ENCODE measurements at regions not wholly inside any gene's neighbourhood (a gene's known extent, or its start where the extent isn't known, plus 50 kb on each side); places are given as distances from the start of the nearest gene placed in this dataset.
A peak's percentile ranks its signal among the peaks of the same experiment; 100 is the strongest.

DNA sequence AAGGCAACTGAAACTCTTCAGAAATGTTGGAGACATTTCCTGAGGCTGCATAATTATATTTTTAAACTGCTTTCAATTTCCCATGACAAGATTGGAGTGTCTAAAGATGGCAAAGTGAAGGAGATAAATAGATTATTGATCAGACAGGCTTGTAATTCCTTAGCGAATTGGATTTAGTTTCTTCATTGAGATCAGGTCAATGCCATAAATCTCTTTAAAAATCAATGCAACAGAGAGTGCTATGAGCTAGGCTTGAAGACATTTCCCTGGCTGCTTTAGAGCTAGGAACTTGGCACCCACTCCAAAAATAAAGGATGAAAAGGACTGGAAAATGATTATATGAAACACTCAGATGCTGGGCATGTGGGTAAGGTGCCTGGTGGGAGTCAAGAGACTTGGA is 828.4 kb downstream of the TLR4 start:
- no peak for ATAC-seq
- DNase-seq (ENCODE audit: low read depth in 1 of 2, low spot score in 1 of 2): no peak
- Histone ChIP-seq H3K4me1 (peaks cover 15% of the 10 kb centered on the region; the same call in 2 of the 3 replicates), H3K4me2 (peak overlapping the region; percentile 20; the same call in 1 of the 3 replicates), H3K4me3 (no peak overlapping the region), H3K9me3 (no peaks in the 10 kb centered on the region), H3K27ac (peak overlapping the region in 1 of 2 experiments; percentile 2; a peak in 1 of 6 replicates)
- no peak for TF ChIP-seq ESRRA (IDR thresholded peaks at IDR 0.05; ENCODE audit: borderline replicate concordance, low read length)
- TF ChIP-seq SREBF2 (IDR thresholded peaks at IDR 0.05): no peak
- TF ChIP-seq GATA3 (IDR thresholded peaks at IDR 0.05; ENCODE audit: borderline replicate concordance): no peak
- no peak for TF ChIP-seq EP300 (IDR thresholded peaks at IDR 0.05)
- TF ChIP-seq EHF (CRISPR knock-in tag; IDR thresholded peaks at IDR 0.05): no peak
- no peak for TF ChIP-seq ZC3H11A (IDR thresholded peaks at IDR 0.05)
- TF ChIP-seq MAZ (IDR thresholded peaks at IDR 0.05; ENCODE audit: borderline replicate concordance, low read depth, low read length): no peak
- no peak for TF ChIP-seq POLR2A (IDR thresholded peaks at IDR 0.05; ENCODE audit: low read length)
- no peak for TF ChIP-seq FOSB (CRISPR knock-in tag; IDR thresholded peaks at IDR 0.05)
- TF ChIP-seq RAD21 (conservative IDR thresholded peaks at IDR 0.05 in 1 of 2, IDR thresholded peaks at IDR 0.05 in 1 of 2): no peak
- TF ChIP-seq, protein P1, sequence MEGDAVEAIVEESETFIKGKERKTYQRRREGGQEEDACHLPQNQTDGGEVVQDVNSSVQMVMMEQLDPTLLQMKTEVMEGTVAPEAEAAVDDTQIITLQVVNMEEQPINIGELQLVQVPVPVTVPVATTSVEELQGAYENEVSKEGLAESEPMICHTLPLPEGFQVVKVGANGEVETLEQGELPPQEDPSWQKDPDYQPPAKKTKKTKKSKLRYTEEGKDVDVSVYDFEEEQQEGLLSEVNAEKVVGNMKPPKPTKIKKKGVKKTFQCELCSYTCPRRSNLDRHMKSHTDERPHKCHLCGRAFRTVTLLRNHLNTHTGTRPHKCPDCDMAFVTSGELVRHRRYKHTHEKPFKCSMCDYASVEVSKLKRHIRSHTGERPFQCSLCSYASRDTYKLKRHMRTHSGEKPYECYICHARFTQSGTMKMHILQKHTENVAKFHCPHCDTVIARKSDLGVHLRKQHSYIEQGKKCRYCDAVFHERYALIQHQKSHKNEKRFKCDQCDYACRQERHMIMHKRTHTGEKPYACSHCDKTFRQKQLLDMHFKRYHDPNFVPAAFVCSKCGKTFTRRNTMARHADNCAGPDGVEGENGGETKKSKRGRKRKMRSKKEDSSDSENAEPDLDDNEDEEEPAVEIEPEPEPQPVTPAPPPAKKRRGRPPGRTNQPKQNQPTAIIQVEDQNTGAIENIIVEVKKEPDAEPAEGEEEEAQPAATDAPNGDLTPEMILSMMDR (IDR thresholded peaks at IDR 0.05): no peak
- 74% methylated on average over 1 of the region's 1 CpG for WGBS (ENCODE audit: missing lambda C conversion rate)
- ChIA-PET POLR2A (no interaction called here), CTCF (no interaction called here)
- FAIRE-seq: no peak

- 12% methylated on average over 3 of the region's 3 CpGs for WGBS (ENCODE audit: missing lambda C conversion rate)
- POLR2A ChIA-PET: no interaction called here
- Histone ChIP-seq H3K4me2 (peak overlapping the region; percentile 20; the same call in 1 of the 3 replicates), H3K27ac (peak overlapping the region in 1 of 2 experiments; percentile 2; a peak in 1 of 6 replicates), H3K4me1 (peaks cover 15% of the 10 kb centered on the region; the same call in 2 of the 3 replicates), H3K9me3 (no peaks in the 10 kb centered on the region), H3K4me3 (no peak overlapping the region)
- DNase-seq (ENCODE audit: low read depth in 1 of 2, low spot score in 1 of 2) (no peak), ATAC-seq (peak; percentile 48 to 66; a peak in 4 of 6 replicates), FAIRE-seq (no peak)
- CTCF ChIA-PET: no interaction called here
- TF ChIP-seq JUNB (IDR thresholded peaks at IDR 0.05) (peak; percentile 37; the same call in 1 of the 2 replicates), RAD21 (conservative IDR thresholded peaks at IDR 0.05 in 1 of 2, IDR thresholded peaks at IDR 0.05 in 1 of 2) (peak in 1 of 2 experiments; percentile 13; a peak in 1 of 5 replicates), SMC3 (IDR thresholded peaks at IDR 0.05) (0 out of 3 replicates have a peak, but pooled peaks have one; percentile 7), CEBPB (IDR thresholded peaks at IDR 0.05) (peak in 1 of 2 experiments; percentile 46; a peak in 1 of 4 replicates), EHMT2 (IDR thresholded peaks at IDR 0.05; ENCODE audit: low read depth) (no peak)
Observed at GRCh38 chr9:118533101-118533500, 828.9 kb downstream of the TLR4 start.

- ATAC-seq (no peak), FAIRE-seq (no peak), DNase-seq (ENCODE audit: low read depth in 1 of 2, low spot score in 1 of 2) (no peak)
- 24% methylated on average over 3 of the region's 3 CpGs for WGBS (ENCODE audit: missing lambda C conversion rate)
- ChIA-PET CTCF (no interaction called here), POLR2A (no interaction called here)
- no peaks in the 10 kb centered on the region for H3K9me3 ChIP-seq
- H3K27ac ChIP-seq: no peak overlapping the region
- H3K4me2 ChIP-seq: no peak overlapping the region
- TF ChIP-seq SREBF2 (IDR thresholded peaks at IDR 0.05): no peak
- TF ChIP-seq CEBPB (IDR thresholded peaks at IDR 0.05): no peak
- TF ChIP-seq KDM5A (IDR thresholded peaks at IDR 0.05): no peak
- no peak for TF ChIP-seq HEYL (CRISPR knock-in tag; IDR thresholded peaks at IDR 0.05)
- TF ChIP-seq, protein P2, sequence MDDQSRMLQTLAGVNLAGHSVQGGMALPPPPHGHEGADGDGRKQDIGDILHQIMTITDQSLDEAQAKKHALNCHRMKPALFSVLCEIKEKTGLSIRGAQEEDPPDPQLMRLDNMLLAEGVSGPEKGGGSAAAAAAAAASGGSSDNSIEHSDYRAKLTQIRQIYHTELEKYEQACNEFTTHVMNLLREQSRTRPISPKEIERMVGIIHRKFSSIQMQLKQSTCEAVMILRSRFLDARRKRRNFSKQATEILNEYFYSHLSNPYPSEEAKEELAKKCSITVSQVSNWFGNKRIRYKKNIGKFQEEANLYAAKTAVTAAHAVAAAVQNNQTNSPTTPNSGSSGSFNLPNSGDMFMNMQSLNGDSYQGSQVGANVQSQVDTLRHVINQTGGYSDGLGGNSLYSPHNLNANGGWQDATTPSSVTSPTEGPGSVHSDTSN (IDR thresholded peaks at IDR 0.05): no peak
- no peak for TF ChIP-seq NFE2L2 (conservative IDR thresholded peaks at IDR 0.05; ENCODE audit: low read length)
- TF ChIP-seq, protein P3, sequence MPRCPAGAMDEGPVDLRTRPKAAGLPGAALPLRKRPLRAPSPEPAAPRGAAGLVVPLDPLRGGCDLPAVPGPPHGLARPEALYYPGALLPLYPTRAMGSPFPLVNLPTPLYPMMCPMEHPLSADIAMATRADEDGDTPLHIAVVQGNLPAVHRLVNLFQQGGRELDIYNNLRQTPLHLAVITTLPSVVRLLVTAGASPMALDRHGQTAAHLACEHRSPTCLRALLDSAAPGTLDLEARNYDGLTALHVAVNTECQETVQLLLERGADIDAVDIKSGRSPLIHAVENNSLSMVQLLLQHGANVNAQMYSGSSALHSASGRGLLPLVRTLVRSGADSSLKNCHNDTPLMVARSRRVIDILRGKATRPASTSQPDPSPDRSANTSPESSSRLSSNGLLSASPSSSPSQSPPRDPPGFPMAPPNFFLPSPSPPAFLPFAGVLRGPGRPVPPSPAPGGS (IDR thresholded peaks at IDR 0.05): no peak
- no peak for TF ChIP-seq GATA3 (IDR thresholded peaks at IDR 0.05; ENCODE audit: borderline replicate concordance)
- no peak for TF ChIP-seq EHF (CRISPR knock-in tag; IDR thresholded peaks at IDR 0.05)
- no peak for TF ChIP-seq HOXB13 (CRISPR knock-in tag; IDR thresholded peaks at IDR 0.05; ENCODE audit: low read depth)
- TF ChIP-seq CBX2 (IDR thresholded peaks at IDR 0.05; ENCODE audit: borderline replicate concordance, low read depth): no peak
- TF ChIP-seq CBX8 (IDR thresholded peaks at IDR 0.05): no peak
- TF ChIP-seq CHD2 (IDR thresholded peaks at IDR 0.05; ENCODE audit: low read length, partially characterized antibody): no peak
- H3K4me1 ChIP-seq: peaks cover 15% of the 10 kb centered on the region; the same call in 2 of the 3 replicates
- no peak overlapping the region for H3K4me3 ChIP-seq
Observed at GRCh38 chr9:118533850-118534249, 829.6 kb downstream of the TLR4 start.

All from A549 (cell line).